CMK (cell line): ENCODE measurements at regions not wholly inside any gene's neighbourhood (a gene's known extent, or its start where the extent isn't known, plus 50 kb on each side); places are given as distances from the start of the nearest gene placed in this dataset.

Experiments used
- DNase-seq: peaks from one replicate; pipeline ENCODE4 v3.0.0-alpha.2; 2010; ENCODE audit warnings: low read depth

GRCh38 chr11:29351301-29351873 lies 665.4 kb downstream of the KCNA4 start:
- no peak for DNase-seq

DNA sequence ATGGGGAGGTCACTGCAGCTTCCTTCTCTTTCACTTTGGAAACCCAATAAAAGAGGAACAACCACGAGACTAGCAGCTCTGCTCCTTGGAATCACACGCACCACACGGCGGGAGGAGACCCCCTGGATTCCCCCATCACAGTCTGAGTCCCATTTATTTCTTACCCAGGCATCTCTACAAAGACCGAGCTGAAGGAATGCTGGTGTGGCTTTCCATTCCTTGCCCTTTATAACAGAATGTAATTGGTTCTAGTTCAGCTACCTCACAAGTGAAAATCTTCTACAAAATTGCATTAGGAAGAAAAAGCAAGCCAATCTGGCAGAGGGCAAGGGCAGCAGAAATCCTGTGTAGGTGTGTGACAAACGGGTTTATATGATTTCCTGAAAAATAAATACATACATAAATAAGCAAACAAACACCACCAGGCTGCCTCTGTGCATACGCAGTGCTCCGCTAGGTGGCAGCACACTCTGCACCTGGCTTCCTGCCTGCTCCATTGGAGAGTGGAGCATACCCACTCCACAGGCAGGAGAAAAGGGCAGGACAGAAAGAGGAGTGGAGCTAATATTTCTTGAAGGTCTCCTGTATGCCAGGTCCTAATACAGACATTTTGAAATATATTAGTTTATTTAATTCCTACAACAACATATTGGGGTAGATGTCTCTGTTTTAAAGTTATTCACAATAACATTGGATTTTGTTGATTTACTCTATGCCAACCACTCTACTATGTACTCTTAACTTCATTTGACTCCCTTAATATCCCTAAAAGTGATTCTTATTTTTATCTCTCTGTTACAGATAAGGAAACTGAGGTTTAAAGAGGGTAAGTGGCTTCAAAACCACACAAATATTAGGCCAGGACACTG lies 673.1 kb downstream of the KCNA4 start:
- DNase-seq, result peak; percentile 9

DNA sequence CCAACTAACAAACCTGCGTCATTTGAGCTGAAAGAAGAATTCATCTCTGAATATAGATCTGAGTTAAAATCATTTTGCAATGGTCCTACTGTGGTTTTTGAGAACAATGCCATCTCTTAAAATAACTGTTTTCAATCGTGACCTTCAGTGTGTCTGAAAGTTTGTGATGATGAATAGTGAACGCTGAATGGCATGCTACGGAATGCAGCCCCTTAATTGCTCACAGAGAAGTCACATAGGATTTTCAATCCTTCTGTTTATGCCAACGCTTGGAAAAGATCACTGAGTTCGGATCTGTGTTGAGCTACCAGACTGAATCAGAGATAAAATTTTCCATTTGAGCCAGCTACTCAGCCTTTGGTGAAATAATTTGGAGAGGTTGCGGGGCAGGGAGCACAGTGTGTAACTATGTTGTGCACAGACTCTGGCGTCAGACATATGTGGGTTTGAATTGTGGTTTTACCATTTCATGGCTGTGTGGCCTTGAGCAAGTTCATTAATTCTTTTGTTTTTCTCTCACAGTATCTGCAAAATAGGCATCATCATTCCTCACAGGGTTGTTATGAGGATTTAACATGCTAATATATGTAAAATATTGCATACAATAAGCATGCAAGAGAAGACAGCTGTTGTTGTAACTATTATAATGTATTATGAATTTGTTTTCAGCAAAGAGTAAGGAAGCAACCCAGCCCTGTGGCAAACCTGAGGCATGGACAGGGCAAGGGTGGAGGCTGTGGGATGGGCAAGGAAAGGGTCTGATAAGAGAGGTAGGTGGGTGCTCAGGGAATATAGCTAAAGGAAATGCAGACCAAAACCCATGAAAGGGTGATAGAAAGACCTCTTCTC lies 679.9 kb downstream of the KCNA4 start:
- no peak for DNase-seq

- DNase-seq, result no peak
These were observed 682.1 kb downstream of the KCNA4 start for GRCh38 chr11:29334776-29335130.

DNA sequence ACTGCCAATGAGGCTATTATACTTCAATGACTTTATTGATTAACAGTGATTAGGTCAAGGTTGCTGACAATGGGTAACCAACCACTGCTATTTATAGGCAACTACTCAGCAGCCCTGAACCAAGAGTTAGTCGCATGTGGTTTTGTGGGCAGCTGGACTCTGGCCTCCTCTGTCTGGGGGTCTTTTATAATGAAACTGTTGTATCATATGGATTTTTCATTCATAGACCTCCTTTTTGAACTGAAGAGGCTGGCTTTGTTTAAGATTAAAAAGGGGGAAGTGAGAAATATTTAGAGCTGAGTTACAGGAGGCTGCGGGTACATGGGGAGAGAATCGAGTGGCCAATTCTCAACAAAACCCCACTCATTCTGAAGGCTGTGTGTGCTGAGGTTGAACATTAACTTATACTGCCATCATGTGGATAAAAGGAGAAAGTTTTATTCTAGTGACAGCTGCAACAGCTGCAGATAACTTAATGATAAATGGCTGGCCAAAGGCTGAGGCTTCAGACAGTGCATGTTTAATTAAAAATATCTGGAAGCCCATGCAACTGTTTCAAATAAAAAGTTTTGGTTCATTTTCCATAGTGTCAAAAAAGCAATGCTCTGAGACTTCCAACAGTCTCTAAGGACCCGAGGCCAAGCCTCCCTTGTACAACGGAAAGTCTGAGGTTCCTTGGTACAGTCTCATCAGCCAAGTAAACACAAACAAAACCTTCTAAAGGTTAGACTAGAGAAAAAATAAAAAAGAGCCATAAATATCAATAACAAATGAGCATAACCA lies 682.6 kb downstream of the KCNA4 start:
- peak; percentile 4 for DNase-seq

DNA sequence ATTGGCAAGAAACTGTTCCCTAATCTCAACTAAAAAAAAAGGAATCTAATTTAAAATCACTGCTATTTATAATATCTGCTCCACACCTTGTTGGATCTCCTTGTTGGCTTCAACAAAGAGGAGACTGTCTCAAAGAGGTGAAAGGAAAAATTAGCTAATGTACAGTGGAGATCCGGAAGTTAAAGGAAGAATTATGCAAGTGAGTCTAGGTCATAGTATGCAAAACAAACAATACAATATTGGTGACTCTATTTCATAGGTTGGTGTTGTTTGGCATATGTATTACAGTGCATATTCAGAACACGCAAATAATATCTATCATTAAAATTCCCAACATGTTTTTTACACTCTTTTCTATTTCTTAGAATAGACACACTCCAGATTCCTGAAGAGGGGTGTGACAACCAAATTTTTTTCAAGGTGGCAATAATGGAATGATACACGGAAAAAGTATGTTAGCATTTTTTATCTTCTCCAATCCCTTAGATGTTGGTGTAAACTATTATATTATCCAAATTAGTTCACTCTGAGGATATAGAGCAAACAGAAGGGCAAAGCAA lies 685.3 kb downstream of the KCNA4 start:
- no peak for DNase-seq

DNA sequence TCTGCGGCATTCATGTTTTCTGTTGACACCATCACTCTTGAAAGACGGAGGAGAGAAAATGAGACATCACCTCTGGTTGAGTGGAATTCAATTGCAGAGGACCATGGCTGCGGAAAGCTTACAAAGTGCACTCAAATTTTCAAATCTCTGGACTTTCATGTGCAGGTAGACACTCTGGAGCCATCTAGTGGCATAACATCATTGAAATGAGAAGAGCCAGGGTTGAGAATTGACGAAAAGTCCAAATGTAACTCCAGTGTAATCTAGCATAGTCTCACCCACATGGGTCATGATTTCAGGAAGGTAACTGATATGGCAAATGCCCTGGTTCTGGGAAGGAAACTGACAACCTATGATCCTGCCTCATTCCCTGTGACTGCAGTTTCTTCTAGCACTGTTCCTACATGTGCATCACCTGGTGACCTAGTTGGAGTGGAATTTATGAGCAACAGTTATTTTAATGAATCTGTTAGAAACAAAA lies 687.8 kb downstream of the KCNA4 start:
- no peak for DNase-seq

DNA sequence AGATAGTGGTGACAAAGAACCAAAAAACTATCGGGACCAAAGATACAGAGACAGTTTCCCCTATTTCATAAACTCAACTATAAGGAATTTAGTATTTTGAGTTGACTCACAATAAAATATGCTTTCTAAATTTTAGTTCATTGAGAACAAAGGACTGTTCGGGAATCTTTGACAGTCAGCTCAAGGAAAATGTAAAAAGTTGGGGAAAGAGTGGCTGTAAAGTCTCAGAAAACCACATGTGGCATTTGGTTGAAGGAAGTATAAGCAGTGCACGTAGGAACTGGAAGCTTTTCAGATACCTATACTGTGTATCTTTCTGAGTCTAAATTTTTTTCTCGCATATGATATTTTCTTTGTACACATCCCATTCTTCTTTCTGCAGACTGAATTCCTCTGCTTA lies 688.9 kb downstream of the KCNA4 start:
- no peak for DNase-seq

DNA sequence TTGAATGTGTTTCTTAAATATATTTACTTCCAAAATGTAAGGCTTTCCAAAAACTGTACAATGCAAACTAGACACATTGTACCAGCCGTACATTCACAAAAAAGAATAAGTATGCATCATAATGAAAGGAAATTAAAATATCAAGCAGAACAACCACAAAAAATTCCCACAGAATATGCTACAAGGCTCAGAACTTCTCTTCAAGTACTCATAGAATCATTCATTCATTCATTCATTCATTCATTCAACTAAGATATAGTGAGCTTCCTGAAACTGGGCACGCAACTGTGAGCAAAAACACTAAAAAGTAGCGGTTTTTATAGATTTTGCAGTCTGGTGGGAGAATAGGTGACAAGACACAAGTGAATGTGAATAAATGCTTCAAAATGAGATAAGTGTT lies 690.1 kb downstream of the KCNA4 start:
- DNase-seq, result no peak

DNA sequence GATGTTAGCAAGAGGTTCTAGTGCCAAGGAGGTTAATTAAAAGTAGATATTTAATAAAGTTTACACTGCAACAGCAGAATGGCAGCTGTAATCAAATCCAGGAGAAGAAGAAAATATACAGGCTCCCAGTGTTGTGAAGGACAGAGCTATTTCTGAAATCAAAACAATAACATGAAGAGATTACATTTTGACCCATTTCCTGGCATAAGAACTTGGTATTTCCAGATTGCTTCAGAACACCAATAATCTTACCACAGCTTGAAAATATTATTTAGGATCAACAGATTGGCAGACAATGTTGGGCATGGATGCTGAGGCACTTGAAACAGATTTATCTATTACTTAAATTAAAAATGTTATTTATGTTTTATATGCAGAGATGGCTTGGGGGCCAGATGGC lies 692.5 kb downstream of the KCNA4 start:
- no peak for DNase-seq

DNA sequence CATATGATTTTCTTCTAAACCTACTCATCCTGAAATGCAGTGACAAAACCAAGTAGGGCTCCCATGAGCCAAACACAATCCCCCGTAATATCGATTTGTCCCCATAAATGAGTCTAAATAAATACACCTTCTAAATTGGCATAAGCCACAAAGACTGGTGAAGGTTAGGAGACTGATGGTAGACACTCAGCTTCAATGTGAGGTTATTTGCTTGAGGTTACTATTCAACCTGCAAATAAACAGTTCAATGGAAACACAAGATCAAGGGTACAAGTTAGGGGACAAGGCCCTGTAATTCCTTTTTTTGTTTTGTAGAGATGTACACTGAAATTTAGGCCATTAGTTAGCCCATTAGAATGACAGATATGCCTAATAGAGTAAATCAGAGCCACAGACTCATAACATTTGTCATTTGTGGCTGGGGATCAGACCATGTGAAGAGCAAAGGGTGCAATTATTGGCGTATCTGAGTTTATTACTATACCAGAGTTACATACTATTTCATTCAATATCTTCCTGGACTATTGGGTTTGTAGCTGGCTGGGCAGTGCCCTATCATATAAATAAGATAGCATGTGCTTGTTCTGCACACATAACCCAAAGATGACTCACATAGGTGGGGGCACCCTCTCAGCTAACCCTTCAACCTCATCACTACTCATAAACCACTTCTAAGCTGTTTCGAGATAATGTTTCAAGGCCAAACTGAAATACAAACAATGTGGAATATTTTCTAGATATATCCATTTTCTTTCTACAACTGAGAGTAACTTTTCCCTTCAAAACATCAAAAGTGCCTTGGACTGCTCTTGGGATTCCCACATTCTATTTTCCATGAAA lies 695.3 kb downstream of the KCNA4 start:
- DNase-seq, result no peak

DNA sequence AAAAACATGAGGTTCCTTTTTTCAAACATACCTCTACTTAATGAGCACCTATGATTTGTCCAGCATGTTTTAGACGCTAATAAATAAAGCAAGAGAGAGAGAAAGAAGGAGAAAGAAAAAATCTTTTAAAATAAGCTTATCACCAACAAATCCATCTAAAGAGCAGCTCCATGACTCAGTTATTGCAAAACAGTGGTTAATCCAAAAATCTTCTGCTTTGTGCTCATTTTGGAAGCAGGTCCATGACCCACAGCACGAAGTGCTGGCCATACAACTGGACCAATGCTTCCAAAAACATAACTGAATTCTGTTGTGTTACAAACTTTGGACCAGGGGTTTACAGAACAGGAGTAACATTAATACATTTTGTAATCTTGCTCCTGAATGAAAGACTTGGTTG lies 696.6 kb downstream of the KCNA4 start:
- DNase-seq, result no peak

- DNase-seq, result no peak
These were observed 697.6 kb downstream of the KCNA4 start for GRCh38 chr11:29319210-29319609.

- DNase-seq, result no peak
These were observed 698.5 kb downstream of the KCNA4 start for GRCh38 chr11:29318134-29318845.

- no peak for DNase-seq
These were observed 699.1 kb downstream of the KCNA4 start for GRCh38 chr11:29317694-29318093.

GRCh38 chr11:29315275-29315674 lies 701.6 kb downstream of the KCNA4 start:
- DNase-seq, result no peak

DNA sequence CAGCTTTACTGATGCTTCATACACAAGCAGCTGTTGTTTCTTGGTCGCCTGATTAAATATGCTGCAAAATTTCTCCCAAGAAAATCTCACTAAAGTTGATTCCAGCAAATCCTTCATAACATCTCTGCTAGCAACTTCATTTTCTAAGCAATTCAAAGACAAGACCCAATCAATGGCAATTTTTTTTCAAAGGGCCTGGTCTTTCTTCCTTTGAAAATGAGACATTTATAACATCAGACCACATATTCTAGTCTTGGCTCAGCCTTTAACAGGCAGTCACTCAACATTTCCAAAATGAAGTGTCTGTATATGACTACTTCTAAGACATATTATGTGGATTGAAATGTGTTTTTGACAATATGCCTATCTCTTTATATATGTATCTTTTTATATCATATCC lies 702.6 kb downstream of the KCNA4 start:
- DNase-seq, result no peak

GRCh38 chr11:29312812-29313211 lies 704.0 kb downstream of the KCNA4 start:
- DNase-seq, result no peak

DNA sequence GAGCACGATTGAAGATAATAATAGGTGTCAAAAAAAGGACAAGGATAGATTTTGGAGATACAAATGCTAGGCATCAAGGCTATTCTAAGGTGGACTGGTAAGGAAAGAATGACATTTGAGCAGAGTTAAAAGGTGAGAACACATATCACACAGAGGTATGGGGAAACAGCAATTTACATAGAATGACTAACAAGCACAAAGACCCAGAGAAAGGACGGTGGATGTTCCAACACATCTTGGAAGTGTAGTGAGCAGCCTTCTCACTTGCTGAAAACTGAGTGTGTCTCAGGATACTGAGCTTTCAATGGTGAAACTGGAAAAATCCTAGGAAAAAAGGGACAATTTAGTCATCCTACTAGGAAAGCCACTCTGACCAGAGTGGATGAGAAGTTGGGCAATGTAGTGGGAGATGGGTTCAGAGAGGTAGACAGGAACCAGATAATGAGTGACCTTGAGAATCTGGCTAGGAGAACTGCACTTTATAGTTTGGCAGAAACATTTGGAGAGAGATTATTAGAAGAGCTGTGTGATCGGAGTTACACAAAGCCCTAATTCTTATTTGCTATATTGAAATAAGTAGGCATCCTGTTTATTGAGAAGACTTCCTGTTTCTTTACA lies 706.0 kb downstream of the KCNA4 start:
- no peak for DNase-seq

DNA sequence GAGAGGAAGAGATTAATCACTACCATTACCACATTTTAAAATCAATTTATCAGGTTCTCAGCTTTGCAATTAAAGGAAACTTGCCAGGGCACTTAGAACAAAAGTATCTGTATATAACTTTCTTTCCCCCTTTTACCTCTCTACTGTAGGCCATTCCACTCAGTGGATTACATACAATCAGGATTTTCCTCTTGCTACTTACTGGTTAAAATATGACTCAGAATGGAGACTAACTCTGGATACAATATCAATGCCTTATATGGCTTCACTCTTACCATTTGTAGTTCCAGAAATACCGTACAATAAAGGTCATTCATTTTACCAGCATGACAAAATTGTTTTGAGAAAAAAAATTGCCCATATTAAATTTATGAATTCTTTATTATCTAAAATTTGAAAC lies 706.8 kb downstream of the KCNA4 start:
- DNase-seq, result no peak
